GM10266 (cell line): ENCODE measurements at regions not wholly inside any gene's neighbourhood (a gene's known extent, or its start where the extent isn't known, plus 50 kb on each side); places are given as distances from the start of the nearest gene placed in this dataset.

Experiments
- DNase-seq: peaks from one replicate; pipeline ENCODE4 v3.0.0; 2012; ENCODE audit errors: extremely low spot score
- CTCF ChIP-seq: IDR thresholded peaks from 2 replicates; pipeline ENCODE4 v1.5.1; 2012; ENCODE audit warnings: mild to moderate bottlenecking, low read depth; ENCODE audit not compliant: control insufficient read depth, insufficient read depth; ENCODE audit errors: missing control alignments

DNA sequence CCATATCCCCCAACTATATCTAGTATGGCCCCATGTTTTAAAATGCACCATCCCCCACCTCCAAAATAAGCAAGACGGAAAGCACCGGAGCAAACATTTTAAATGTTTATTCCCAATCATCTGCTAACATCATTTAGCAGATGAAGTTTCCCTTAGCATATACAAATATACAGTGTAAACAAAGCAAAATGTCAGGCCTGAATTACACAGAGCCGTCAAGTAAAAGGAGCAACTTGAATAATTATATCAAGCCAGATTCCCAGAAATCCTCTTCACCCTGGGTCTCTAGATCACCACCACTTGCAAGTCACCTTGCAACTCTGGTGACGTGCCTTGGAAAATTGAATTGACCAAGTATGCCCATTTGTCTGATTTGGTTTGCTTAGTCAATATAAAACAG, 91.6 kb upstream of the COL1A2 start:
- no peak for TF ChIP-seq CTCF
- DNase-seq = no peak

- no peak for DNase-seq
- no peak for TF ChIP-seq CTCF
Measured at GRCh38 chr7:94303695-94304094, 91.0 kb upstream of the COL1A2 start.

DNA sequence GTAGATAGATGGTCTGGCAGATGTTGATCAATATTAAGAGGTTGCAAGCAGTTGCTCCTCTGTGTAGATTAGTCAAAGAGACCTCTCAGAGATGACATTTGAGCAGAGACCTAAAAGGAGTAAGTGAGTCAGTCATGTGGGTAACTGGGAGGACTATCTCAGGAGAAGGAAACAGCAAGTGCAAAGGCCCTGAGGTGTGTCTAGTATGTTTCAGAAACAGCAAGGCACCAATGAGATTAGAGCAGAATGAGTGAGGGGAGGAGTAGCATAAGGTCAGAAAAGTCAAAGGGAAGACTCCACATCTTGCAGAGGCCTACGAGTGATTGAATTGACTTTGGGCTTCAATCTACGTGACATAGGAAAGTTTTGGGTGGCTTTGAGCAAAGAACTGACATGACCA, 89.8 kb upstream of the COL1A2 start:
- DNase-seq = no peak
- no peak for TF ChIP-seq CTCF

DNA sequence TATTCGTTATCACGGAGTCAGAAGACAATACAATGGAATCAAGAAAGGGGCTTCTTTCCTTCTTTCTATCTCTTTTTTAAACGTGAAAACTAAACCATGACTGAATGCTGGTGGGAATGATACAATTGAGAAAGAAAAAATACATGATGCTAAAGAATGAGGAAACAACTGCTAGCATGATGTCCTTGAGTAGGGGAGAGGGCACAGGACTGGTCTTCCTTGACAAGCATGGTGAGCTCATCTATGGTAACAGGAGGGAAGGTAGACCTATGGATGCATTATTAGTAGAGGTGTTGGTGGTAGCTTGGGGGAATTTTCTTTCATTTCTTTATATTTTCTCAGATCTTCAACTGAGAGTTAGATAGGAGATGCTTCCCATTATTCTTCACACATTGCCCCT, 88.9 kb upstream of the COL1A2 start:
- no peak for TF ChIP-seq CTCF
- DNase-seq = no peak

DNA sequence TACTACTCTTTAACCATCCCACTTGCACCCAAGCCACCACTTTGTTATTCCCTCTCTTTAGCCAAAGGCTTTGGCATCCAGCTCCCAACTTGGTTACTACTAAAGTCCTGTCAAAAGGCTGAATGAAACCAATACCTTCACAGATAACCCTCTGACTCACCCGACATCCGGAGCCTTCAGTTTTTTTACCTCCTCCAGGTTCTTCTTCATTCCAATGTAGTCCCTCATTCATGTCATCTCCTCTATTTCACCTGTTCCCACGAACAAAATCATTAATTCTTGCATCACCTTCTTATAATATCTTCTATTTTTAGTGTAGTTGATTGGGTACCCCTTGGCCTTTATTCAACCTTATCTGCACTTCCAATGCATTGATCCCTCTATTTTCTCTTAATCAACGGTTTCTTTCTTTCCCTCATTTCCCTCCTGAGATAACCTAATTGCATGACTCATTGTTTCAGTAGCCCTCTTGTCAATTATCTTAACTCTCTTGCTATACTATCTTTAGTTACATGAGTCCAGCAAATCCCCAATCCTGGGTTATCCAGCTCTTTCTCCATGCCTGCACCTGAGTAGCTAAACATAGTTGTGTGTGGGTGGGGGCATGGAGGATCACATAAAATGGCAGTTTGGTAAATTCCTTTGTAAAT, 87.2 kb upstream of the COL1A2 start:
- no peak for DNase-seq
- no peak for TF ChIP-seq CTCF

GRCh38 chr7:94311515-94311914, 83.2 kb upstream of the COL1A2 start:
- TF ChIP-seq CTCF = no peak
- no peak for DNase-seq

DNA sequence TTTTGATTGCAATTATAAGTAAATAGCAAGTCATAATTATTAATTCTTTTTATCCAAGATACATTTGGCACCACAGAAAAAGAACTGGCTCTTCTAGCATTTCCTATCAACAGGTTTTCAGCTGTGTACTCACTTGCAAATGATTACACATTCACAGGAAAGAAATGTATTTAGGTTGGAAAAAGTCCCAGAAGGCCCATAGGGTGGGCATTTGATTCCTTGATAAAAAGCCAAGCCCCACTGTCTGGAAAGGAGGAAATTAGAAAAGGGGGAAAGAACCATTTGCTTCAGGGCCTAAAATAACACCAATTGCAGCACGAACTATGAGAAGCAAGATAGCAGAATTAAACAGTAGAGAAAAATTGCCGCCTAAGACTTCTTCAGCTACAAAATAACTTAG, 80.8 kb upstream of the COL1A2 start:
- no peak for TF ChIP-seq CTCF
- no peak for DNase-seq
